GM03348 (cell line): ENCODE measurements at regions not wholly inside any gene's neighbourhood (a gene's known extent, or its start where the extent isn't known, plus 50 kb on each side); places are given as distances from the start of the nearest gene placed in this dataset.
"Not testable (repeated sequence)": the region's sequence is repeated elsewhere in the genome, so short reads cannot be mapped to it uniquely, and the experiment has no call there.

Source experiments
- DNase-seq: peaks from one replicate; pipeline ENCODE4 v3.0.0; 2012; ENCODE audit warnings: low spot score

DNA sequence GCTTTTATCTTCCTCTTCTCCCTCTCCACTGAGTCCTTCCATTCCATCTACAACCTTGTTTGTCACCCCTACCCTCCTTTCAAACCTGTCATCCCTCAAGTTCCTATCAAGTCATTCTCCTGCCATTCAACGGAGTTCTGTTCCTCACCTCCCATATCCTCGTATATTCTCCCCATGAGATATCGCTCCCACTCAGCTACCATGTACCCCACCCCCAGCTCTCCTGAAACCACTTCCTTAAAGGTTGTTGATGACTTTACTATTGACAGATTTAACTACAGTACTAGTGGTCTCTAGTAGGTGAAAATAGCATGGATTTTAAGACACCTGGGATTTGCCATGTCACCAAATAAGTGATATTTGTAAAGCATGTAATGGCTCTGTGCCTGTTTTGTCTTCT, 107.4 kb upstream of the BARHL2 start:
- DNase-seq: no peak

DNA sequence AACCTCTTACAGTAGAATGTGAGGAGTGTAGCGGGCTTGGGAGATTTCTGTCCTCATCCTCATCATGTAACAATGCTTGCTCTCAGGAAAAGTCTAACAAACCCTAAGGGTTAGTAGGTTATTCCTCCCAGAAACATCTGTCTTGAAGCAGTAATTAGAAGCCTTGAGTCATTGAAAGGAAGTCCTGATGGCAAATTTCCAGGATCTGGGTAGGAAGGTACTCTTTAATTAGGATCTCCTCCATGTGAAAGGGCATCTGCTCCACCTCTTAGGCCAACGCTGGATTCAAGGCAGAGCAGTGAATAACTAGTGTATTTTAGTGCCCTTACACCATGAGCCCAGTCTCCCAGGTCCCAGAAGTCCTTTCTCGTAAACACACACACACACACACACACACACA, 106.6 kb upstream of the BARHL2 start:
- DNase-seq: no peak

DNA sequence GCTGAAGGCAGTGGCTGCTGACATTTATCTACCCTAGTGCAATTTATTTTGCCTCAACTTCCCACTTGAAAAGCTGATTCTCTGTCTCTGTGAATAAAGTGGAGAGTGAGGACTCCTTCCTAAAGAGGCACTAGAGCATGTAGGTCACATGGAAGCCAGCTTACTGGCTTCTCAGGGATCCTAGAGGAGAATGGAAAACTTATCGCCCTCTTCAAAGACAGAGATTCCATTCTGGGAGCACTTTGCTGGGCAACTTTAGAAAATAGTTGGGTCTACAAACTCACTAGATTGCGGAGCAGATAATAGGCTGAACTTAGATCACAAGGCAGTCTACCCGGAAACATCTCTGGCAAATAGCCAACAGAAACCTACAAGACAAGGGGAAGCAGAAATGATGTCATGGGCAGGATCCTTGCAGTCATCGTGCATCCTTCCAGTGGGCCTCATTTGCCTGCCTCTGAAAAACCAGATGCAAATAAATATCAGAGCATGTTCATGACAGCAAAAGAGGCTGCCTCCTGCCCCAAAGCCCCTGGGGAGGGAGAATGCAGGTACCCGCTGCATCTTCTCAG, 104.8 kb upstream of the BARHL2 start:
- DNase-seq: no peak

DNA sequence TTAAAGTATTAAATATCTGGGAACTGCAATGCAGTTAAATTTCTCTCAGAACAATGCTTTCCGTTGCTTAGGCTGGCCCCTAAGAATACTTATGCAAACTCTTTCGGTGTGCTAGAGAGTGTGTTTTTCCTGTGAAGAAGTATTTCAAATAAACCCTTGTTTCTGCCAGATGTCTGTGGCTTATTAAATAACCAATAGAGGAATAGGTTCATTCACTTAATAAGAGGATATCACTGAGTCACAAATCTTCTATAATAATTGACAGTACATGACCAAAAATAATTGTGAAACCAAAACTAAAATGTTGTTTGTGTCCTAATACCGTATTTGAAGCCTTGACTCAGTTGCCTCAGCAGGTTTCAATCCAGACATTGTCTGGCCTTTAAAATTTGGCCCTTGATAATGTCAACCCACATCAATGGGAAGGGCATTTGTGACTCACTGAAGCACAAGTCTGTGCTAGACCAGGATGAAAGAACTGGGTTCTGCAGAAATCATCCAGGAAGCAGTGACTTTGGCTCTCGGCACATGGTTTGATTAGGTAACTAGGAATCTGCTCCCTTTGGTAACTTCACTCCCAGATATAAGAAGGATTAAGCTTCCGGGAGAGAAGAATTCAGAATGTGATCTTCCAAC, 104.2 kb upstream of the BARHL2 start:
- no peak for DNase-seq

DNA sequence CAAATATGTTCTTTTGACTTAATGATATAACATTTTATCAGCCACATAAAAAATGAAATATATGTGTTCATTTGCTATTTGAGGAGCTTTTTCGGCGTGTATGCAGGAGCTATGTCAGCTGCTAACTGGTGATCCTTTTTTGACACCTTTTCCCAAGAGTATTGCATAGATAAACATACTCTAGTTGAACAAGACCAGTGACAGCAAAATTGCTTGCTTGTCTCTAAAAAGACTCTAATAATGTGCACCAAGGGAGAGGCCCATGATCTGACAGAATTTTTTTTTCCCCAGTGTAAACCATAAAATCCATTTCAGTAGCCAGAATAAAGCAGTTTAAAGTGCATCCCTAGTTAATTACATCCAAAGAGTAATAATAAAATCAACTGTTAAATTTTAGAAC, 103.6 kb upstream of the BARHL2 start:
- DNase-seq: no peak

DNA sequence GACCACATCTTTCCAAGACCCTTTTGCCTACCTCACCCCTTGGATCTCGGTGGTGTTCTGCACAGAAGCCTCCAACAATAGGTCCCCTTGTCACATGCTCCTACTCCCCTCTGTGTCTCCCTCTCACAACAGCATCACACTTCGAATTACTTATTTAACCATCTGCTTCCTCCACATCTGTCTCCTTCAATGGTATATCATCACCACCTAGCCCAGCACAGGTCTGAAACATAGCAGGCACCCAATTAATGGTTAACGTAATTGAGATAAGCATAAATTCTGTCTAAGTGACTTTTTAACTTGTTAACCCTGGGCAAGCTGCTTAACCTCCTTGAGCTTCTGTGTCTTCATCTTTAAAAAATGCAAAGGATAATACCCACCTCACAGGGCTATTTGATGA, 100.3 kb upstream of the BARHL2 start:
- no peak for DNase-seq

DNA sequence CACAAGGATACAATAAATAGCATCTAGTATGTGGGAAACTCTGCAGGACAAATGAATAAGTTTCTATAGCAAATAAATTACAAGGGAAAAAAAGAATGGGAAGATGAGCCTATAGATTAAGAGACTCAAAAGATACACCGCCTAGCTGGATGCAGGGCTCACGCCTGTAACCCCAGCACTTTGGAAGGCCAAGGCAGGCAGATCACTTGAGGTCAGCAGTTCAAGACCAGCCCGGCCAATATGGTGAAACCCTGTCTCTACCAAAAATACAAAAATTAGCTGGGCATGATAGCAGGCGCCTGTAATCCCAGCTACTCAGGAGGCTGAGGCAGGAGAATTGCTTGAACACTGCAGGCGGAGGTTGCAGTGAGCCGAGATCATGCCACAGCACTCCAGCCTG, 95.1 kb upstream of the BARHL2 start:
- DNase-seq: not testable (repeated sequence)

DNA sequence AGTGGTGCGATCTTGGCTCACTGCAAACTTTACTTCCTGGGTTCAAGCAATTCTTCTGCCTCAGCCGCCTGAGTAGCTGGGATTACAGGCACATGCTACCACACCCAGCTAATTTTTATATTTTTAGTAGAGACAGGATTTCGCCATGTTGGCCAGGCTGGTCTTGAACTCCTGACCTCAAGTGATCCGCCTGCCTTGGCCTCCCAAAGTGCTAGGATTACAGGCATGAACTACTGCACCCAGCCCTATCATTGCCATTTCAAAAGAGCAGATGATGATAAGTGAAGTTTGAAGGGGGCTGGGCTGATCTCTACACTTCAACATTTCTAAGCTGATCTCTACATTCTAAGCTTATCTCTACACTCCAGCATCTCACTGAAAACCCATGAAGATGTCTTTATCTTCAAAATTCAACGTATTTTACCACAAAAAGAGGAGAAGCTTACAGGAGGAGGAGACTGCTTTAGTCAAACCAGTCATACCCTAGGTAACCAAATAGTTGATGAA, 94.4 kb upstream of the BARHL2 start:
- DNase-seq: not testable (repeated sequence)

DNA sequence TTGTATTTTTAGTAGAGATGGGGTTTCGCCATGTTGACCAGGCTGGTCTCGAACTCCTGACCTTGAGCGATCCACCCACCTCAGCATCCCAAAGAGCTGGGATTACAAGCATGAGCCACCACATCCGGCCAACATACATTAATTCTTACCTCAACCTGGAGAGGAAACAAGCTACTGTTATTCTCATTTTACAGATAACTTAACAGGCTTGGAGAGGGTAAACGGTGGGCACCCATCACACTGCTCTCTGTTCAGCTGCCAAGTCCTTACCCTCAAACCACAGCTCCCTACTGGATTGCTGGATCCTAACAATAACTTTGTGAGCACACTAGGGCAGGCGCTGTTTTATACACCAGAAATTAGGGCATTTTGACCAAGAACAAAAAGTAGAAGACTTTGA, 93.6 kb upstream of the BARHL2 start:
- DNase-seq: no peak

DNA sequence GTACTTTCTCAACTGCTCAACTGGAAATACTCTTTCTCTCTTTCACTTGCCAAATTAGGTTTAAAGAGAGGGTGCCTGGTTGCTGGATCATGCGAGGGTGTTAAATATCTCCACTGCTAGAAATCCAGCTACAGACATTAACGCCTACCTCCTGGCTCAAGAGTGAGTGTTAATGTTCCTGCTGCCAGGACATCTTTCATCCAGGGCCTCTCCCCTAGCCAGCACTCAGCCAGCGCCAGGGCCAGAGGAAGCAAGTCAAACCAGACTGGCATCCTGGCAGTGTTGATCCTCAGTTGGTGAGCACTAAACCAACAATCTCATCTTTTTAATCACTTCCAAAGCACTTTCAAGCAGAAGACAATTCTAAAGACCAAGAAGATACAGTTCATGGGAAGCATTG, 92.9 kb upstream of the BARHL2 start:
- no peak for DNase-seq

DNA sequence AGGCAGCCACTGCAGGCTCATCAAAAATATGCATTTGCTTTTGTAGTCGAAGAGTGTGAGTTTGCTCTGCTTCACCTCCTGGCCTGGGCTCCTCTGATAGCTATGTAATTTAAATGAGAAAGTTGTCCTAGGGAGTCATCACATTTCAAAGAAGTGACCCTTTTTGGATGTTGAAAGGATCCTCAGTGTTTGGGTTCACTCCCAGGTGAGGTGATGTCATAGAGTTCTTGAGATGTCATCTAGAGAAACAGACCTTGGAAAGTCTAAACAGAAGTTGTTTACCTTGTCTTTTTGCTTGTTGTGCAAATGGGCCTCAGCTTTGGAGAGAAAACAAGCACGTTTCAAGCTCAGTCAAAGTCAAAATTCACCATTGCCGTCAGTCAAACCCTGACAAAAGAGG, 92.0 kb upstream of the BARHL2 start:
- no peak for DNase-seq

DNA sequence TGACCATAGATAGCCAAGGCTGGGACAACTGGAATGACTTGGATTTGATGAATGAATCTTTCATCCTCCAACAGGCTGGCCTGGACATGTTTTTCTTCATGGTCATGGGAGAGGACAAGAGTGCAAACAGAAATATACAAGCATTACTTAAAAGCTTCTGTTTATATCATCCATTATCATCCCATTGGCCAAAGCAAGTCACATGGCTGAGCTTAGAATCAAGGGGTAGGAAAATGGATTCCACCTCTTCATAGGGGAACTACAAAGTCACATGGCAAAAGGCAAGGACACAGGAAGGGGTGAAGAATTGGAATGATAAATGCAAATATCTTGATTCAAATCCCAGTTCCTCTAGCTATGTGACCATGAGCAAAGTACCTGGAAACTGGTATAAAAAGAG, 90.2 kb upstream of the BARHL2 start:
- DNase-seq: no peak

DNA sequence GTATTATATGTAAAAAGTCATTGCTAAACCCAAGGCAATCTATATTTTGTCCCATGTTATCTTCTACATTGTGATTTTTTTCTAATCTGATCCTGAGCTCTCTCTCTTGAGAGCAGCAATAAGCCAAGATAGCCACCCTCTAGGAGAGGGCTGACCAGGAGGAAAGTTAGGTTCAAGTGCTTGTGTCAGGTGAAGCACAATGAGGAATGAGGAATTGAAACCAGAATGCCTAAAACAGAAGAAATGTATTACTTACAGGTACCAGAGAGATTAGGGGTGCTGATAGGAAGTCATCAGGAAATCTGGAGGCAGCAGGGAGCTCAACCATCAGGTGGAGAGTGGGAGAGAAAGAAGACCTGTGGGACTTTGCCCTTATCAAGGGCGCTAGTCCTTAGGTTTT, 85.5 kb upstream of the BARHL2 start:
- DNase-seq: no peak

DNA sequence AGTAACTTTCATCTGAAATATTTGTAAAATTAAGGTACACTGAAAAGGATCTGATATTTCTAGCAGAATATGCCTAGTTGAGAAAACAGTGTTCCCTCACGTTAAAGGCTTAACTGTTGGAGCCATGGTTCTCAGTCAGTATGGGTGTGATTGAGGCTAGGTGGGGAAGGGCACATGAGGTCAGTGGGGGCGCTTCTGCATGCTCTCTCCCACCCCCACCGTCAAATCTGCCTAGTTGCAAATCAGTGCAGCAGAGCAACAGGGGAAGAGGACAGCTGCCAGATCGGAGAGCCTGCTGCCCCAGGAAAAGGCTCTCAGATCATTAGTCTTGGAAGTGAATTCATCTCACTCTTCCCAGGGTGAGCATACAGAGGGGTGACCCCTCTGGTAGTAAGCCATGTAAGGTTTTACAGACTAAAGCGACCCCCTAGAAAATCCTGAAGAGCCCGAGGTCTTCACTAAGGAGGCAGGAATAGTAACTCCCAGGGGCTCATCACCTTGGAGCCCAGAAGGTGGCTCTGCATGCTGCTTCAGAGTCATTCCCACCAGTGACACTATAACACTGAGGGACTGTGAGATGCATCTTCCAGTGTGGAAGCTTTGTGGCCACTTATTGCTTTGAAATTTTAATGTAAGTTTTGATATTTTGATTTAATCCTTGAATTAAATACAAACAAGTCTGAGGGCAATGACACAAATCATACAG, 83.1 kb upstream of the BARHL2 start:
- DNase-seq: no peak

DNA sequence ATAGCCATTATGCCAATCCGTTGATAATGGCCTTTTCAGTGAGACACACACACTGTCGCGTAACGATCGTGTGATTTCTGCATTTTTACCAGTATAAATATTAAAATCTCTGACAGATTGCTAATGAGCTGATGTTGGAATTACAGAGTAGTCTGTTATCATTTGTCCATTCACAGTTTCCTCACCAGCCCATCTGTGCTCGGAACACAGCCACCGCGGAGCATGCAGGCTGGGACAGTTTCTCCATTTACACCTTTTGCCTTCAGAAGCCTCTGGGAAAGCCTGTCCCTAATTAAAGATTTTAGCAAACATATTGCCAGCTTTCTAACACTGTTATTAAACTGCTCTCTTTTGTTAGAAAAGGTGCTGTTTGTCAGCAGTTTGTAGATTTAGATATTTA, 82.2 kb upstream of the BARHL2 start:
- DNase-seq: no peak

DNA sequence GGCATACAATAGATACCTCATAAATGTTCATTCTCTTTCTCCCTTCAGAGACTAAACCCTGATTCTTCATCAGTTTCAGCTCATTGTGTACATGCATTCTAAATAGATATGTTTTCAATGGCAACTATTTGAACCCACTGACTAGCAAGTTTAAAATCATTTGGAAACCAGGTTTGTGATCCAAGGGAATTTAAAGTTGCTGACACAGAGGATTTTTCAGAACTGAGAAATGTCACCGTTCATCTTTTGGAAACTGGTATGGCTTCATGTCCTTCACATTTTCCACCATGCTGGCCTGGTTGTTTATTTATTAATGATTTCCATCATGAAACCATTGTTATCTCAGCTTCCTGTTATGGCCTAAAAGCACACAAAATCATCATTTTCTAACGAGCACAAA, 81.8 kb upstream of the BARHL2 start:
- DNase-seq: no peak

DNA sequence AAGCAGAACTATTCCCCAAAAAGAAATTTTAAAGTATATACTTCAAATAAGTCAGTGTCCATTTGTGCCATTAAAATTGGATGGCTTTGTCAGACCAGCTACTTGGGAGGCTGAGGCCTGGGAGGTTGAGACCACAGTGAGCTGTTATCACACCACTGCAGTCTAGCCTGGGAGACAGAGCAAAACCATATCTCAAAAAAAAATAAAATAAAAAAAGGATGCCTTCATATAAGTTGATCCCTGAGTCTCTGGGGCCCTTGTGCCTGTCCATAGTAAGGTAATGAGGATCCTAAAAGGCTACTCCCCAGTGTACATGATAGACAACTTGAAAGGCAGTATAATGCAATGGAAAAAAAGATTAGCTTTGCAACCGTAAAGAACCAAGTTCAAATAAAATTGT, 81.2 kb upstream of the BARHL2 start:
- no peak for DNase-seq

DNA sequence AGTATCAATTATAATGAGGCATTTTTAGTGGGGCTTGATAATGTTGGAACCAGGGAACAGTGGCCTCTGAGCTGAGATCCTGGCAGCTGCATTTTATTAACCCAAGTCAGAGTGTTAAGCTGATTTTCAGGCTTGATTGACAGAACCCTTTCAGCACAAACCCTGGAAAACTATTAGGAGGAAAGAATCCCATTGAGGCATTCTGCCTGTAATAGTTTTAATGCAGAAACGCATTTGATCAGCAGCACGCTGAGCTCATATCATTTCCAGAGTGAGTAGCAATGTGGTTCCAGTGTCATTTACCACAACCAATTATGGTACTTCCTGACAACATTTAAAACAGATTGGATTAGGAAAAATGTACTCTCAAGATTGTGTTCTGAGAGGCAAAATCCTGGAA, 78.3 kb upstream of the BARHL2 start:
- no peak for DNase-seq

DNA sequence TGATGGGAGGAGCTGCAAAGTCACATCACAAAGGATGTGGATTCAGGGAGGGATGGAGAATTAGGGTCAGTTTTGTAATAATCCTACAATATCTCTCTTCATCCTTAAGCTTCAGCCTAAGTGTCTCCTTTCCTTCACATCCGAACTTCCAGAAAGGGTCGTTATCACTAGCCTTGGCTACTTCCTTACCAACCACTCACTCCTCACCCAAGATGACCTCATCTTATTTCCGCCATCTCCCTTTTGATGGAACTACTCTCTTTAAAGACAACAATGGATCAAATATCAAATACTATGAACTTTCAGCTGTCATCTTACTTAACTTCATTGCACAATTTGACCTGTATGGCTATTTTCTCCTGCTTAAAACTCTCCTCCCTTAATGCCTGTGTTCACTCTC, 69.6 kb upstream of the BARHL2 start:
- DNase-seq: no peak

DNA sequence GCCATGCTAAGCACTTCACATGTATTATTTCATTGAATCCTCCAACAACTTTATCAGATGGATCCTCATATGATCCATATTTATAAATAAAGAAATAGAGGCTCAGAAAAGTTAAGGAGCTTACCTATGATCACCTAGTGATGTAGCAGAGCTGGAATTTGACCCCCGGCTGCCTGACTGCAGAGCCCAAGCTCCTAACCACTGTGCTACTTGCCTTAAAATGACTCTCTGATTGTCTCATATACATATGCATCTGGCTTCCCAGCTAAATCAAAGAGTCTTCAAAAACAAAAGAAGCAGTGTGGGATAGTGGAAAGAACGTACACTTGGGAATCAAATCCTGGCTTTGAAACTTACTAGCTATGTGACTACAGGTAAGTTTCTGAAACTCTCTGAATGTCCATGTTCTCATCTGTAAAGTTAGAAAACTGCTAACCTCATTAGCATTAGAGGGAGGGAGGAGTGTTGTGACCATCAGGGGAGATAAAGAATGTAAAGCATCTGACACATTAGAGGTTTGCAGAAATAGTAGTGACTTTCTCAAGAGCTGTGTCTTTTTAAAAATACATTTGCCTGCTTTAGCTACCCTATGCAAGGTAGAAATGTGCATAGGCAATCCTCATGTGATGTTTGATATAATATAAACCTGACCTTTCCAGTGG, 67.2 kb upstream of the BARHL2 start:
- no peak for DNase-seq

DNA sequence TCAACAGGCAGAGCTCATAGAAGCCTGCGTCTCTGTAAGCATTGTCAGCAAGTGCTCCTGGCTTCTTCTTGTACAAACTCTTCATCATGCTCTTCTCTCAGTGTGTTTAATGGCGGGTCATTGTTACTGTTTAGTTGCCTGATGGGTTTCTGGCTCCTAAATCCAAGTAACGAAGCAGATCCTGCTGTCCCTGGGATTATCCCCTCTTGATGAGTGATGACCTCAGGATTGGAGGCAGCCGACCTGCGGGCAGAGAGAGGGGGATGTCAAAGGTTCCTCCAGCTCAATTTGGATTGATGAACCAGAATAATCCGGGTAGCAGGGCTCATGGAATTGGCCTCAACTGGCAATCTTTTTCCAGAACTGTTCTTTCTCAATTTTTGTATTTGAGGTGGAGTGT, 66.1 kb upstream of the BARHL2 start:
- no peak for DNase-seq

DNA sequence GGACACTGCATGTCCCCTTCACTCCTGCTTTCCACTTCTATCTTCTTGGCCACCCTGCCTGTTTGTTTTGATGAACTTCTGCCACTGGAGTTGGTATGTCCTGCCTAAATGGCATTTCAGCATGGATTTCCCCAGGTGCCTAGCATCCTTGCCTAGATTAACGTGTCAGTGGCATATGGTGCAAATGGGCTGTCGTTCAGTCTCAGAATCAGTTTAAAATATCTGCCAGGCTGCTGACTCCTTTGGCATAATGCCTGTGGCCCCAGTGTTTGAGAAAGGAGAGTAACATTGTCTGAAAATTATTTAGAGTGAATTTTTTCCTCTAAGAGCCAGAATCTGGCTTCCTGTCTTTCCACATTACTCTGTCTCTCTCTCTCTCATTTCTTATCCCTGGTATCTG, 64.9 kb upstream of the BARHL2 start:
- DNase-seq: no peak

DNA sequence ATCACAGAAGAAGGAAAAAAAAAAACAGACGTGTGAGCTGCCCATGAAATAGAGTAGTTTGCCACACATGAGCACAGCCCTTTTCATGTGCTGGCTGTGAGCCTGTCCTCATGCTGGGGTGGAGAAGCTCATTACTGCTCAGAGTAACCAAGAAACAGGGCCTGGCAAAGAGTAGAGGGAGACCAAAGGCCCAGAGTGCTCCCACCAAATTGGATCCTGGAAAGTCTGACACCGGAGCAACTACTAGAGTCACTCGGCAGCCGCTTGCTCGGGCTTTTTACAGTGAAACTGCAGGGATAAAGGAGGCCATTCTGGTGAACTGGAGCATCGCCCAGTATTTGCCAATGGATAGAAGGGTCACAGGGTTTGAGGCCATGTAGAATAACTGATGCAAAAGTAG, 64.4 kb upstream of the BARHL2 start:
- no peak for DNase-seq
